HG02623 (cell line): ENCODE measurements at regions not wholly inside any gene's neighbourhood (a gene's known extent, or its start where the extent isn't known, plus 50 kb on each side); places are given as distances from the start of the nearest gene placed in this dataset.
"Not testable (repeated sequence)": the region's sequence is repeated elsewhere in the genome, so short reads cannot be mapped to it uniquely, and the experiment has no call there.

ENCODE experiments used
- ATAC-seq: cut with Tn5 transposase; IDR thresholded peaks from one replicate; pipeline ENCODE4 v1.9.1; 2021; ENCODE audit warnings: moderate library complexity; ENCODE audit not compliant: unreplicated experiment

DNA sequence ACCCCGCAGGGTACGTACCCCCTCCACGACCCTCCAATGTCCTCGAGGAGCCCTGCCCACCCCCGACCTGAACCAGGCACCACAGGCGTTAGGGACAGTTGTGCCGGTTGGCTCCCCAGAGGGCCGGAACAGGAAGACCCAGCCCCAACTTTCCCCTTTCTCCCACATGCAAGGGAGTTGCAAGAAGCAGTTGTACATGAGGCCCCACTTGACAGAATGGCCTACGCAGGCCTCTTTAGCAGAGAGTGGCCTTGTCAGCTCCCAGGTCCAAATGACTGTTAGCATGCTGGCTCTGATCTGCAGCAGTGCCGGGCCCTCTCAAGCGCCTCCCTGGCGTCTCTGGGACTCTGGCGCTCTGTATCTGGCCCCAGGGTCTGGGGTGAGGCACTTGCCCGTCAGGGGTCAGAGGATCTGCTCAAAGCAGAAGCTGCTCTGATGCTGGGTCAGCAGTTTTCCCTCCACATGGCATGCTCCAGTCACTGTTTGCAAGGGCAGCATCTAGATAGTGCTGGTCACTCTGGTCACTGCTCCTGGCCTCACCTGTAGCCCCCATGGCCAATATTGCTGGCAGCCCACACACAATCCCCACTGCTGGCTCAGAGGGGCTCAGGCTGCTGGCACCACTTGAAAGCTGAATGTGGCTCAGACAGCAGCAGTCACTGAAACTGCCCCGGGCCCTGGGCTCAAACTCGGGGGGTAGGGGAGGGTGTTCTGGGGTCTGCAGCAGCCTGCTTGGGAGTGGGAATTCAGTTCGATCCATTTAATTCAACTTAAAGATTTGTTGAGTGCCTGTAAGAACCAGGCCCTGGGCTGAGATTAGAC is 254.5 kb downstream of the FAM43A start:
- ATAC-seq: no peak

- no peak for ATAC-seq
Observed at GRCh38 chr3:194941360-194941955, 255.8 kb downstream of the FAM43A start.

GRCh38 chr3:194941956-194942511 is 256.4 kb downstream of the FAM43A start:
- no peak for ATAC-seq

GRCh38 chr3:194944526-194944925 is 258.8 kb downstream of the FAM43A start:
- ATAC-seq: no peak

GRCh38 chr3:194945508-194945907 is 259.8 kb downstream of the FAM43A start:
- no peak for ATAC-seq

DNA sequence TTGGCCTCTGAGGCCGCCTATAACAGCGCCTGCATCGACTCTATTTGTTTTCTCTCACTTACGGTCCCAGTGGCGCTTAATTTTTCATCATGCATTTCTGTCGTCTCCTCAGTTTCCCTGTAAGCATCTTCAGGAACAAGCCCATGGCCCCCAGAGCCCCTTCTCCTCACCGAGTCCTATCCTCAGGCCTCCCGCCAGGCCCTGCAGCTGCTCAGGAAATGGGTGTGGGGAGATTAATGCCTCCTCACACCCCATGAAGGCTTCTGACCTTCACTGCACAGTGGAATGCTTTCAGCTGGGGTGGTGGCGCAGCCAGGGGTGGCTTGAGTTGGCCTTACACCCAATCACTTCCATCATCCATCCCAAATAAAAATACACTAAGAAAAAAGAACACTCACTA is 260.4 kb downstream of the FAM43A start:
- no peak for ATAC-seq

DNA sequence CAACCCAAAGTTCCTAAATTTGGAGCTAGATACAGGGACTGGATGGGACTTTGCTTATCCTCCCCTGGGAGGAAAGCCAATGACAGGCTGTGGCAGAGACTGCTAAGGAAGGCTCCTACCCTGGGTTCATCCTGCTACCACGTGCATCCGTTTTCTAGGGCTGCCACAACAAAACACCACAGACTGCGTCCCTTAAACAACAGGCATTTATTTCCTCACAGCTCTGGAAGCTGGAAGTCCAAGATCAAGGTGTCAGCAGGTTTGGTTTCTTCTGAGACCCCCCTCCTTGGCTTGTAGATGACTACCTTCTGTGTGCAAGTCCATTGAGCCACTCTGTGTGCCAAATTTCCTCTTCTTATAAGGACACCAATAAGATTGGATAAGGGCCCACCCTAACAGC is 263.9 kb downstream of the FAM43A start:
- no peak for ATAC-seq

- ATAC-seq: no peak
Observed at GRCh38 chr3:194950906-194951628, 265.4 kb downstream of the FAM43A start.

GRCh38 chr3:194951629-194951920 is 265.9 kb downstream of the FAM43A start:
- ATAC-seq: not testable (repeated sequence)

DNA sequence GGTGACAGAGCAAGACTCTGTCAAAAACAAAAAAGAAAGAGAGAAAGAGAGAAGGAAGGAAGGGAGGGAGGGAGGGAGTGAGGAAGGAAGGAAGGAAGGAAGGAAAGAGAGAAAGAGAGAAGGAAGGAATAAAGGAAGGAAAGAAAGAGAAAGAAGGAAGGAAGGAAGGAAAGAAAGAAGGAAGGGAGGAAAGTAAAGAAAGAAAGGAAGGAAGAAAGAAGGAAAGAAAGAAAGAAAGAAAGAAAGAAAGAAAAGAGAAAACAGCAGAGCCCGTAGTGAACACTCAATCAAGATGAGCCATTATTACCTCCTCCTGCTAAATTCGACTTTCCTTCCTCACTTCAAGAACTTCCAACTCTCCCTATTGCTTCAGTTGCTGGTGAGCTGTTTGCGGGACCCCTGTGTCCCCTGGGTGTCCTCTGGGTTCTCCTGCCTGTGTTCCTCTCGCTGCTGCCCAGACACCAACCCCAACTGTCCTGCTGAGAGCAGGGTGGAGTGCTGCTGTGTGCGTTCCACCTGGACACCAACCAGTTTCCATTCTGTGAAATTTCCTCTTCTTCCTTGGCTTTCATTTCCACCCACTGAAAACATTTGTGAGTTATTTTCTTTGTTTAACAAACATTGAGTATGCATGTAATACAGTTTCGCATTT is 266.4 kb downstream of the FAM43A start:
- no peak for ATAC-seq

- ATAC-seq: no peak
Observed at GRCh38 chr3:194952841-194953241, 267.2 kb downstream of the FAM43A start.

- no peak for ATAC-seq
Observed at GRCh38 chr3:194953291-194953690, 267.6 kb downstream of the FAM43A start.

DNA sequence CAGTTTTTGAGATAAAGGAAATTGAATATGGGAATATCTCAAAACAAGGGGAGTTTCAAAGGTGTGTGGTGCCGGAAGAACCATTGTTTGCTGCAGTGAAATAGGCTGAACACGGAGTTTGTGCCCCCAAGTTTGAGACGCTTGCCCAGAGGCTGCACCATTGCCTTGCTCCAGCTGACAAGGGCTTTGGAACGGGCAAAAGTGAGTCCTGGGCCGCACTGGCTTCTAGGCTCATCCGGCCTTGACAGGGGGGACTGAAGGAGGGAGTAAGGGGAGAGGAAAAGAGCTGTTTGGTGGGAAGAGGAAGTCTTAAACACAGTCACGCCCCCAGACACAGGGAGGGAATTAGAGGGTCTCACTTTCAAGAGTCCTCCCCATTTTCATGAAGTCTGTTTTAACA is 269.9 kb downstream of the FAM43A start:
- no peak for ATAC-seq

- no peak for ATAC-seq
Observed at GRCh38 chr3:194955979-194956696, 270.5 kb downstream of the FAM43A start.

DNA sequence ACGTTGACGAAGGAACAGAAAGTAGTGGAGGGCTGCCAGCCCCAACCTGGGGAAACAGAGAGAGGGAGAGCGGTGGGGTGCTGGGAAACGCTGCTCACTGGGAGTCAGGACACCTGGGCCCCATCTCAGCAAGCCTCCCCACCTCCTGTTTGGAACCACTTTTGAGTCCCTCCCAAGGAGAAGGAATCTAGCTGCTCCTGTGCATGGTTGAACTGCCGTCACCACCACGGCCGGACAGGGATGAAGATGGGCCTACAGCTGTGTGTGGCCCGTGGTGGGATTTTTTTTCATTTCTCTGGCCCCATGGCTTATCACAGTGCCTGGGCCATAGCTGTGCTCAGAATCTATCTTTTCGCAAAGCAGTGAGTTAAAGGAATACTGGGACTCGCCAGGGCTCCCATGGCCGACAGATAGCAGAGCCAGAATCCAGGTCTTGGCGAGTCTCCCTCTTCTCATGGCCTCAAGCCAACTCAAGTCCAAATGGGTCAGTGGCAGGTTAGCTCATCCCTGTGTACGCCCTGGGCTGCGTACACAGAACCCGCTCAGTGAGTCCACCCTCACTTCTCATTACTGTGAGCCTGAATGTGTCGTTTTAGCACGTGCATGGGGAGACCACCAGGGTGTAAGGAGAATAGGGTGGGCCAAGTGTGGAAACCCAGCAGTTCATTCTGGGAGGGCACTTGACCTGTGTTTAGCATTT is 271.2 kb downstream of the FAM43A start:
- no peak for ATAC-seq

GRCh38 chr3:194957743-194958240 is 272.1 kb downstream of the FAM43A start:
- ATAC-seq: no peak

DNA sequence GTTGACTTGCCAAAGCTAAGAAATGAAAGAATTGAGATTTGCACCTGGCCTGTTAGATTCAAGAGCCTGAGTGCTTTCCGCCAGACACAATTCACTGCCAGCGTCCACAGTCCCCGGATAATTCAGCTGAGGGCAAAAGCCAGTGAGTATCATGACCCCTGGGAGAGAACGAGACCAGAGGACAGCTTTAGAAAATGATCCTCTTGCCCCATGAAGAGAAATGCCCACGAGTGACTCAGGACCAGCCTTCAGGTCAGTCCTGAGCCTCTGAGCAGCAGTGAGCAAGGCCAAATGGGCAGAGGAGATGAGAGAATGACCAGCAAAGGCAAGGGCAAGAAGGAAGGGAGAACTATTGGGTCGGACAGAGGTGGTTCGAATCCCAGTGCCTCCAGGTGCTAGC is 273.5 kb downstream of the FAM43A start:
- no peak for ATAC-seq

DNA sequence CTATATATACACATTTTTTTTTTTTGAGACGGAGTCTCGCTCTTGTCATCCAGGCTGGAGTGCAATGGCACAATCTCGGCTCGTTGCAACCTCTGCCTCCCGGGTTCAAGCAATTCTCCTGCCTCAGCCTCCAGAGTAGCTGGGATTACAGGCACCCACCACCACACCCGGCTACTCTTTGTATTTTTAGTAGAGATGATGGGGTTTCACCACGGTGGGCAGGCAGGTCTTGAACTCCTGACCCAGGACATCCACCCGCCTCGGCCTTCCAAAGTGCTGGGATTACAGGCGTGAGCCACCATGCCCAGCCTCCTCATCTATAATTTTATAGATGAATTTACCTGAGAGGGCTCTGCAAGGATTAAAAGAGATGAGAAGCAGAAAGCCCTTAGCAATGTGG is 274.0 kb downstream of the FAM43A start:
- ATAC-seq: not testable (repeated sequence)

DNA sequence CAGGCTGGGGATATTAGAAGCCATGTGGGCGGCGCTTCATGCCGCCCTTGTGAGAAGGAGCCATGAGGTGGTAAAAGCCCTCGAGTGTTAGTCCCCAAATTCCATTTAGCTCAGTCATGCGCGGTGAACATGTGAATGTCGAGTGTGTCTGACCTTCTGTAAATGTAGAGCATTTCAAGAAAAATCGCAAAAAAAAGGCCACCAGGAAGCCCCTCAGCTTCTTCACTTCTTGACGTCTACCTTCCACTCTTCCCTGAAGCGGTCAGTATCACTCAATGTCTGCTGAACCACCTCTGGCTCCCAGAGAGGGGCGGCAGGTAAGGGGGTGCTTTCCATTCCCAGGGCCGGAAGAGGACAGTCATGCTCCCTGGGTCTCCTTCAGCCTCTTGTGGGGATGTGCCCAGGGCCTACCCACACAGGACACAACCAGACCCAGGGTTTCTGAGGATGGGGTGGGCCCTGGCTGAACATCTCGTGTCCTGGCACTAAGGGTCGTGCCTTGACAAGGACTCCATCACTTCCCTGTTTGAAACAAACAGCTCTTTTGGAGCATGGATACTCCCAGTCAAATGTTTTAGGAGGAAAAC is 274.9 kb downstream of the FAM43A start:
- no peak for ATAC-seq

GRCh38 chr3:194961149-194961548 is 275.5 kb downstream of the FAM43A start:
- no peak for ATAC-seq
